M059J (cell line): ENCODE measurements at regions not wholly inside any gene's neighbourhood (a gene's known extent, or its start where the extent isn't known, plus 50 kb on each side); places are given as distances from the start of the nearest gene placed in this dataset.
"Not testable (repeated sequence)": the region's sequence is repeated elsewhere in the genome, so short reads cannot be mapped to it uniquely, and the experiment has no call there.

Source experiments
- DNase-seq: peaks from one replicate; pipeline ENCODE4 v3.0.0-alpha.2; 2012; ENCODE audit warnings: low read depth

DNA sequence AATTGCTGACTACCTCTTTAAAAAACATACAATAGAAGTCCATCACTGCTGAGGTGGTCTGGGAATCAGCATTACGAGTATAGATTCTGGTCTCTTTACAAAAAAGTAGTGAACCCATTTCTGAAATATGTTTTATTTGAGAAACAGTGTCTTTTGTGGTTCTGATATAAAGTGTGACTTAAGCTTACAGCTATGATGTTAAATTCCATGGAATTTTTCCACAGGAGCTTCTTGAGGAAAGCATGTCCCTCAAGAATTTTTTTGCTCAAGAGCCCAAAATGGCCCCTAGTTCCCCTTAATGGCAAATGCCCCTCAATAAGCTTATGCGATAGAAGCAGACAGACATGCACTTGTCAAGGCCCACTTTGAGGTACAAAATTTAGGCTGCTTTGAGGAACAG is 265.7 kb downstream of the FAM170A start:
- no peak for DNase-seq

- no peak for DNase-seq
These were observed 267.6 kb downstream of the FAM170A start for GRCh38 chr5:119896826-119897536.

DNA sequence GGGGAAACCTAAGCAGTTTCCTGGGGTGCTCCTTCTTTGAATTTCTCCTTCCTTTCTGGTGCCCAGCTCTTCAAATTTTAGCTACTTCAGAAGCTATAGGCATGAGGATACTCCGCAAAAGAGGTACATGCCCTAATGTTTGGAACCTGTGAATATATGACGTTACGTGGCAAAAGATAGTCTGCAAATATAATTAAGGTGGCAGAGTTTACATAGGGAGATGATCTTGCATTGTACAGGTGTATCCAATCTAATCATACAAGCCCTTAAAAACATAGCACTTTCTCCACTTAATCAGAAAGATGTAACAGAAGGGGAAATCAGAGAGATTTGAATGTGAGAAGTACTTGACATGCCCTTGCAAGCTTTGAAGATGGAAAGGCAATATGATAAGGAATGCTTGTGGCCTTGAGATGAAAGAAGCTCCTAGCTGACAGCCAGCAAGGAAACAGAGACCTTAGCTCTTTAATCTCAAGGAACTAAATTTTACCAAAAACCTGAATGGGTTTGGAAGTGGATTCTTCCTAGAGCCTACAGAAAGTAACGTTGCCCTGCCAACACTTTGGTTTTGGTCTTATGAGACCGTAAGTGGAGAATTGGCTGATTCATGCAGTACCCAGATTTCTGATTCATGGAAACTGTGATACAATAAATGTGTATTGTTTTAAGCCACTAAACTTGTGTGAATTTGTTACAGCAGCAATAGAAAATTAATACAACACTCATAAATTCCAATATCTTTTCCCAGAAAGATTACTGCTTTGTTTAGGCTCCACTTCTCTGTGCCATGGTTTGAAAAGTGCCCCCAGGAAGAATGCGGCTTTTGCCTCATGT is 268.4 kb downstream of the FAM170A start:
- no peak for DNase-seq

- no peak for DNase-seq
These were observed 270.6 kb downstream of the FAM170A start for GRCh38 chr5:119899981-119900380.

DNA sequence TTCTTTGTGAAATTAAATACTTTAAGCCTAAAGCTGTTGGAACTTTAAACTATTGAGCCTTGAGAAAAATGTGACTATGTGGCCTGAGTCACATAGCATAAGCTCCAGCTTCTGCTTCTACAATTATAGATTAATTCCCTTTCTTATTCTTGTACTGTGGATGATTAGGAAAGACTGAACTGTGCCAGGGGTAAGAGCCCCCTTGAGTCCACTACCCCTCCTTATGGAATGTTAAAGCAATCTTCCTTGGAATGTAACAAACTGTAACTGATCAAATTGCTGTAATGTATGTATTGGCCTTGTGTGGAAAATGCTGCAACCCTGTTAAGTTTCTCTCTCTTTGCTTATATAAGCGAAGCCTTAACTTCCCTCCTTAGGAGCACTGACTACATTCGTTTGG is 273.2 kb downstream of the FAM170A start:
- DNase-seq: no peak

- no peak for DNase-seq
These were observed 284.1 kb downstream of the FAM170A start for GRCh38 chr5:119913425-119913824.

- no peak for DNase-seq
These were observed 289.9 kb downstream of the FAM170A start for GRCh38 chr5:119919279-119919678.

- DNase-seq: no peak
These were observed 296.9 kb downstream of the FAM170A start for GRCh38 chr5:119926301-119926700.

DNA sequence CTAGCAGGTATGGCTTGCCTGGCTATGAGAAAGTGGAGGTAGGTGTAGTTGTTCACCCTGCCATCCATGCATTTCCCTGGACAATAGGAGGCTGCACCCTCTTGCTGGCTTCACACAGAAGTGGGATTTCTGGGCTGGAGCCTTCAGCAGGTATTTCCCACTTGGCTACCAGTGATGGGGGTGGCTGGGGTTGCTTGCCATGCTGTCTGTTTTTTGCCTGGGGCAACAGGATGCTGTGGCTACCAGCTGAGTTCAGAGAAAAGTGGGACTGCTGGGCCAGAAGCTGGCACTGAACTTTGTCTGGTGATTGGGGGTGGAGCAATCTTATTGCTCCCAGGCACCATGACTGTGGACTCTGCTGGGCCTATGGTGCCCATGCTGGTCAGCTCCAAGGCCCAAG is 299.6 kb downstream of the FAM170A start:
- DNase-seq: peak; percentile 12

DNA sequence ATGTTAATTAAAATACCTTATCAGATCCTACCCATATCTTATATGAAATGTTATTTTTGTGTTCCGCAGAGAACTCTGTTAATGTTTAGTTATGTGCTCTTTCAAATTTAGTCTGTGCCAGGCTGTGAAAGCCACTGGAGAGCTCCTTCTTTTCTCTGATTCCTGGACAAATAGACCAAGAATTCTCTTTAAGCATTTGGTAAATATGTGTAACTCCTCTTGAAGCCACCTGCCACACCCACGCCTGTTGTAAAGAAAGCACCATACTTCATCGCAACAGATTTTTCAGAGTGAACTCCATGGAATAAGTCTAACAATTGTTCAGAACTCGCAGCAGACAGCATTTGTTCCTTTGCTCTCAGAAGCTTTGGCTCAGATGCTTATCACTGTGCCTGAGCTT is 301.1 kb downstream of the FAM170A start:
- no peak for DNase-seq

GRCh38 chr5:119943148-119943547 is 313.8 kb downstream of the FAM170A start:
- DNase-seq: peak; percentile 32

- no peak for DNase-seq
These were observed 316.3 kb downstream of the FAM170A start for GRCh38 chr5:119945691-119946090.

GRCh38 chr5:119948162-119948561 is 318.8 kb downstream of the FAM170A start:
- no peak for DNase-seq

DNA sequence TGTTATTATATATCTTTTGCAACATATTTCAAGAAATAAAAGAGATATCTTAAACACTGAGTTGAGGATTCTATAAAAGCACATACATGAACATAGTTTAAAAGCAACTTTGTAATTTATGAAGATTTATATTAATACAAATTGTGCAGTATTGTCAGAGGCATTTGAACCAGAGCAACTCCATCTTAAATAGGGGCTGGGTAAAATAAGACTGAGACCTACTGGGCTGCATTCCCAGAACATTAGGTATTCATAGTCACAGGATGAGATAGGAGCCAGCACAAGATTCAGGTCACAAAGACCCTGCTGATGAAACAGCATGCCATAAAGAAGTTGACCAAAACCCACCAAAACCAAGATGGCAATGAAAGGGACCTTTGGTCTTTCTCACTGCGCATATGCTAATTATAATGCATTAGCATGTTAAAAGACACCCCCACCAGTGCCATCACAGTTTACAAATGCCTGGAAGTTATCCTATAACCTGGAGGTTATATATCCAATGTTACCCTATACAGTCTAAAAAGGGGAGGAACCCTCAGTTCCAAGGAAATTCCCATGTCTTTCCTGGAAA is 320.2 kb downstream of the FAM170A start:
- no peak for DNase-seq

DNA sequence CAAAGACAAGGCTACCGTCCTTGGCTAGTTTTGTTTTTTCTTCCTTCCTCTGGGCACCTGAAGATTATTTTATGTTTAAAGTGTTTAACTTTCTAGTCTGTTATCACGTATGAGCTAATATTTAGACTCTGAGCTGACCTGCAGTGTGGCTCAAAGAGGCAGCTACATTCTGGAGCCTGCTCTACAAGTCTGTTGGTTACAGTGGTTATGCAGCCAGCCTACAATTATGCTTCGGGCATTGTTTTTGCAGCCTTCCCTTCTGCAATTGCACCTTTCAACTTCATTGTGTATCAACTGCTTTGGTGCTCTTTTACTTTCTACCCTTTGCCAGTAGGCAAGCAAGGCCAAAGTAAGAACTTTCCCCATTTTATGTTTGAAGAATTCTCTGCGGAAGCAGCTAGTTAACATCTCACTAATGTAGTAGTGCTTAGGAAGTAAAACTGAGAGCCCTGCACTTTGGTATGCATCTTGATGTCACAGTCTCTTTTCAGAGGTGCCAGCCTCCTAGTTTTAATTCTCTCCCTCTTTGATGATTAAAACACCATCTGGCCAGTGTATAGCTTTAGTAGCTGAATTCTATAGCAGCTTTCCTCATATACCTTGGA is 322.1 kb downstream of the FAM170A start:
- DNase-seq: no peak

DNA sequence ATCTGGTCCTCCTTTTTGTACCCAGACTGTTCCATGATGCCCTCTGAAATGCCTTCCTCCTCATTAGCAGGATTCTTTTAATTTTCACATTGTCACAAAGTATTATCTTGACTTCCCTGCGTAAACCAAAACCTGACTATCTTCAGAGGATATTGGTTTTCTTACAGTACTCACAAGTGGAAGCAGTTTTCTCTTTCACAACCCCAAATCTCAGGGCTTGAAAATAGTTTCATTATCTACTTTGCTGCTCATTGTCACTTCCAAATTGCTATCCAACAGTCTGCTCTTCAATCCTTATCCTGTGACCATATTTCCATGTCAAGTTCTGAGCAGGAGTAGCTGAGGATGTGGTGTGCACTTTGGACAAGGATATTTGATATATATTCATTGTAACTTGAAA is 324.1 kb downstream of the FAM170A start:
- no peak for DNase-seq

DNA sequence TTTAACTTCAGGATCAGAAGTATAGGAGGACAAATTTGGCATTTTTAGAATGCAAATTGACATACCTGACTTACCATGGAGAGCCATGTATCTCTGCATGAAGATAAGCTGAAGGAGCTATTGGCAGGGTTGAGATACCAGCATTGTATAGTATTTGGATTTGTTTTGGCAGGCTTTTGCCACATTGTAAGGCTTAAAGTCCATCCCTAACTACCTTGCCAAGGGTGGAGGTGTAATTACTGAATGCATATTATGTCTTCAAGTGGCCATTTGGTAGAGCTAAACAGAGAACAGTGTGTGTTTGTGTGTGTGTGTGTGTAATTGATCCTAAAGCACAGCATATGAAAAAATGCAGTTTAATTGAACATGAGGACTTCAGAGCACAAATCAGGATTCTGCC is 324.7 kb downstream of the FAM170A start:
- no peak for DNase-seq

DNA sequence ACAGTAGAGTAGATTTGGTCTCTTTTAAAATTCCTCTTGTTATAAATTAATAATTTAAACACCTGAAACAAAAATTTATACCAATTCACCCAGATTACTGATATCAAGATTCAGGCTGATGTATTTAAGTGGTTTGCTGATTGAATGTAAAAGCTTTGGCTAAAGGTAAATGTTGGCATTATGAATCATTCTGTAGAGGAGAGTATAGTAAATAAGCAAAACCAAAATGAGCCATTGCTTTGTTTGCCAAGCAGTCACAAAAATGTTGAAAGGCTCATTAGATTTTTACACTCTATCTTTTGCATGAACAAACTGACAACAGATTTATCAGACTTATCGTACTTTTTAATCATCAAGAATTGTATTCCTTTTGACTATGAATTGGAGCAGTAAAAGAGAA is 332.6 kb downstream of the FAM170A start:
- no peak for DNase-seq

DNA sequence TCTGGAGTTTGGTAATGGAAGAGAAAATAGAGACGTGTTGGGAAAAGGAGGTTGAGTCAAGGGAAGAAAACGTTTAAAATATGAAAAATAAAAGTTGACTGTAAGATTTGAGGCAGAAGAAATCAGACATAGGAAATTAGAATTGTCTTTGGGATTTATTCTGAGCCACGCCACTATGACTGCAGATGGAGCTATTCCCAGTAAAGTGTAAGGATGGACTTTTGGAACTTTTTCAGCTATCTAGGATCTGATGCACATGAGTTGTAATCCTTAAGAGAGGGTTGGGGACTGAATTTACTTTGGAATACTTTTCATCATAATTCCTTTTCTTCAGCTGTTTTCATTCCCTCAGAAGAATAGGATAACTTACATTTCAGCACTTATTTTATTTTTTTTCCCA is 336.7 kb downstream of the FAM170A start:
- DNase-seq: no peak

DNA sequence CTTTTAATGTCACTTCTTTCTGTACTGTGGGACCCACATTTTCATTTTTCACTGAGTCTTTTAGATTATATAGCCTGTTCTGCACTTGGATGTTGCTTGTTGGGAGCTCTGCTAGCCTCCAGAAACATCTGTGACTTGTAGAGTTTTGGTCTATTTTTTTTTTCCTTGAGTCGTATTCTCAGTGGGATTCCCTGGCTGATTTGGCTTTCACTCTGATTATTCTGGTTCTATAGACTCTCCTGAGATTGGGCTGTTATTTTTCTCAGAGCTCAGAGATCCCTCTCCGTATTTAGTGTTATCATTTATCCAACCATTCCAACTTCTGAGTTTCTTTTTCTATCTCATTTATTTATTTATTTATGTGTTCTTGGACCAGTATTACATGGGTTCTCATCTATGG is 339.3 kb downstream of the FAM170A start:
- DNase-seq: no peak

DNA sequence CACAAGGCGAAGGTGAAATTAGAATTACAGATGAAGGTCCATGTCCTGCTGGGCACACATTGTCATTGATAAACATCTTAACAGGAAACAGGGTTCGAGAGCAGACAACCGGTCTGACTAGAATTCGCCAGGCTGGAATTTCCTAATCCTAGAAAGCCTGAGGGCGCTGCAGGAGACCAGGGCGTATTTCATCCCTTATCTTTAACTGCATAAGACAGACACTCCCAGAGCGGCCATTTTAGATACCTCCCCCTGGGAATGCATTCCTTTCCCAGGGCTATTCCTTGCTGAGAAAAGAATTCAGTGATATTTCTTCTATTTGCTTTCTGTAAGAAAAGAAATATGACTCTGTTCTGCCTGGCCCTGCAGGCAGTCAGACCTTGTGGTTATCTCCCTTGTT is 357.7 kb downstream of the FAM170A start:
- DNase-seq: not testable (repeated sequence)

GRCh38 chr5:119991625-119992024 is 362.3 kb downstream of the FAM170A start:
- DNase-seq: no peak

DNA sequence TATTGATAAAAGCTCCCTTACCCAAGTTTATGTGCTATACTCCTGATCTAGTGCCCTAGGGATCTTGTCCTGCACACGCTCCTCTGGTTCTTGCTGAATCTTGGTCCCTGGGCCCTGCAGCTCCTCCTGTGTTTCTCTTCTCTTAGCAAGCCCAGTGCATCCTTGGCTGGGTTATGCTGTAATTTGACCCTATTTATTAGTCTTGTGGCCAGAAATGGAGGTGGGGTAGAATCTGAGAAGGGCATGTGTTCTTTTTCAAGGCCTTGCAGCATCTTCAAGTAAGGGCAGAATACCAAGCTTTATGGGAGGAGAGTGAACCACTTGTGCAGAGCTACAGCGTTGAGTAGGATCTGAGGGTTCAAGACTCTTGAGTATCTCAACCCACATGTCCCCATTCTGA is 366.8 kb downstream of the FAM170A start:
- DNase-seq: peak; percentile 28
